ENCODE measurements at regions not wholly inside any gene's neighbourhood (a gene's known extent, or its start where the extent isn't known, plus 50 kb on each side); places are given as distances from the start of the nearest gene placed in this dataset.

DNA sequence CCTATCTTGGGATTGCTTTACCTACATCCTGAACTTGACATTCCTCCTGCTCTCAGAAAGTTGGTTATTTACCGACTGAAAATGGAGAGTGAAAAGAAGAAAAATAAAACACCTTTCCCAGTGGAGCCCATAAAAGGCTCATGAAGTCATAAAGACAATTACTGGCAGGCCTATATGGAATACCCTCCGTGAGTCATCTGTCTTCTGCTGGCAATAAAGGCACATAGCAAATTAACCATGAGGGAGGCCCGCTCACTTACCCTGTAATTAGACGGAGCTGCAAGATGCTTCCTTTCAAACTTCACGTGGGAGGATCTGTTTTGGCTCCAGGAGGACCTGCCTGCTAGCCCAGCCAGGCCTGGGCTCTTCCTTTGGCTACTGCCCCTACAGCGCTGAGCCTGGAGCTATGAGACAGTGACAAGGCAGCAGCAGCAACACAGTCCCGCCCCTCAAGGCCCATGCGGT lies 540.4 kb downstream of the BUD13 start:
- H3K4me3 ChIP-seq (ENCODE audit: low read depth, low read length), result no peak overlapping the region
- TF ChIP-seq, protein P1, sequence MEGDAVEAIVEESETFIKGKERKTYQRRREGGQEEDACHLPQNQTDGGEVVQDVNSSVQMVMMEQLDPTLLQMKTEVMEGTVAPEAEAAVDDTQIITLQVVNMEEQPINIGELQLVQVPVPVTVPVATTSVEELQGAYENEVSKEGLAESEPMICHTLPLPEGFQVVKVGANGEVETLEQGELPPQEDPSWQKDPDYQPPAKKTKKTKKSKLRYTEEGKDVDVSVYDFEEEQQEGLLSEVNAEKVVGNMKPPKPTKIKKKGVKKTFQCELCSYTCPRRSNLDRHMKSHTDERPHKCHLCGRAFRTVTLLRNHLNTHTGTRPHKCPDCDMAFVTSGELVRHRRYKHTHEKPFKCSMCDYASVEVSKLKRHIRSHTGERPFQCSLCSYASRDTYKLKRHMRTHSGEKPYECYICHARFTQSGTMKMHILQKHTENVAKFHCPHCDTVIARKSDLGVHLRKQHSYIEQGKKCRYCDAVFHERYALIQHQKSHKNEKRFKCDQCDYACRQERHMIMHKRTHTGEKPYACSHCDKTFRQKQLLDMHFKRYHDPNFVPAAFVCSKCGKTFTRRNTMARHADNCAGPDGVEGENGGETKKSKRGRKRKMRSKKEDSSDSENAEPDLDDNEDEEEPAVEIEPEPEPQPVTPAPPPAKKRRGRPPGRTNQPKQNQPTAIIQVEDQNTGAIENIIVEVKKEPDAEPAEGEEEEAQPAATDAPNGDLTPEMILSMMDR (IDR thresholded peaks at IDR 0.05; ENCODE audit: low read depth, low read length, missing control alignments), result no peak
- no peak for DNase-seq (ENCODE audit: low read depth)
- in situ Hi-C loops (cut with HindIII; ENCODE audit: low sequenced_read_pairs), result no loop called here

DNA sequence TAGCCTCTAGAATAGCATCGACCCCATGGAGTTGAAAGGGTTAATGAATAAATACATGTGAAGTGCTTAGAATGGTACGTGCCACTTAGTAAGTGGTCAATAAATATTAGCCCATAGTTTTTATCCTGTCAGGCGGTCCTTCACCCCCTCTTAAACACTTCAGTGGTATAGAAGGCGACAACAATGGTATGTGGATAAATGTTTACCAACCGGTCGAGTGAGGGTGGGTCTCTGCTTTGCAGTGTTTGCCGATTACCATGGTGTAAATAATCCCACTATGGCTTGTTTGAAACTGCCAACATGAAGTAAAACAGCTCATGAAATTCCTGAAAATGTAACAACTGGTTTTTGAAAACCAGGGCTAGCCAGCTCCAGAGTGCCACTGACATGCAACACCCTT lies 541.2 kb downstream of the BUD13 start:
- H3K4me3 ChIP-seq (ENCODE audit: low read depth, low read length), result no peak overlapping the region
- TF ChIP-seq, protein P1 (IDR thresholded peaks at IDR 0.05; ENCODE audit: low read depth, low read length, missing control alignments), result no peak
- in situ Hi-C loops (cut with HindIII; ENCODE audit: low sequenced_read_pairs), result no loop called here
- no peak for DNase-seq (ENCODE audit: low read depth)

DNA sequence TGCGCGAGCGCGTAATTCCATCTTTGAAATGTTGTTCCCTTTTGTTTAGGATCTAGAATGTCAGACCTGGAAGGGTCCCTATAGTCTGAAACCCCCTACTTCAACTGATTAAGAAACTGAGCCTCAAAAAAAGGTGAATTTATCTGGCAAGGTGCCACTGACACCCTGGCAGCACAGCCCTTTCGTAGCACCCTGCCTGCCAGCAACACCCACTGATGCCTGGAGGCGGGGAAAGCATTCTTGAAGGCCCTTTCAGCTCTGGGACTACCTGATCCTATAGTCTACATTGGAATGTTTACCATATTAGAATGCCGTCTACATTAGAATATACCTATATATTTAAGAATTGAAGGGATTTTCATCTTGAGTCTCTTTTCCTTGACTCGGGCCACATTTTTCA lies 542.3 kb downstream of the BUD13 start:
- TF ChIP-seq, protein P1 (IDR thresholded peaks at IDR 0.05; ENCODE audit: low read depth, low read length, missing control alignments), result no peak
- in situ Hi-C loops (cut with HindIII; ENCODE audit: low sequenced_read_pairs), result no loop called here

DNA sequence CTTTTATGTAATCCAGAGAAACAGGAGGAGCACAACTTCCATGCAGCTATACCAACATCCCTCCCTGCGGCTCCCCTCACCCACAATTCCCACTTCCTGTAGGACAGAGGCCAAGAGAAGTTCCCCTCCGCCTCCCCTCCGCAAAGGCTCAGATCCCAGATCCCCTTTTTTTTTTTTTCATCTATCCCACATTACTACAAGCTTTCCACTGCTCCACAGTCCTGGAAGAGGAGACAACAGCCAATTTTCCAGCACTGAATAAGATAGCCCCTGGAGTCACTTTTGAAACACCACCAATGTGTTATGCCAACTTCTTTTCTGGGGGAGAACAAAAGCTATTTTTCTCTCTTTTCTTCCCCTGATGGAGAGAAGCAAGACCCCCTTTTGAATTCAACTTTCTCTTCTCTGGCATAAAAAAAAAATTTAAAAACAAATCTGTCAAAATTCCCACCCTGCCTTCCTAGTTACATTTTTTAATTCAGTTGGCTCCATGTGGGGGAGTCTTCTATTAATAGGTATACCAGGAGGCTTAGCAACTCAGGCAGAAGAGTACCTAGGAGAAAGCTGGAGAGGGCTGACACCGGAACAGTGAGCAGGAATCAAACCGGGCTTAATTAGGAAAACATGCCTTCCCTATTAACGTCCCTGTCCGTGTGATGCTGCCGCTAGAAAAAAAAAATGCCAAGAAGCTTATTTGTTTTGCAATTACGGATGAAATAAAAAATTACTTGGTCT lies 543.4 kb downstream of the BUD13 start:
- no peak for DNase-seq (ENCODE audit: low read depth)
- TF ChIP-seq, protein P1 (IDR thresholded peaks at IDR 0.05; ENCODE audit: low read depth, low read length, missing control alignments), result no peak
- in situ Hi-C loops (cut with HindIII; ENCODE audit: low sequenced_read_pairs), result no loop called here
- no peak overlapping the region for H3K4me3 ChIP-seq (ENCODE audit: low read depth, low read length)

More for the DNA sequence above, 542.3 kb downstream of the BUD13 start:
- DNase-seq (ENCODE audit: low read depth), result no peak
- H3K4me3 ChIP-seq (ENCODE audit: low read depth, low read length), result no peak overlapping the region

DNA sequence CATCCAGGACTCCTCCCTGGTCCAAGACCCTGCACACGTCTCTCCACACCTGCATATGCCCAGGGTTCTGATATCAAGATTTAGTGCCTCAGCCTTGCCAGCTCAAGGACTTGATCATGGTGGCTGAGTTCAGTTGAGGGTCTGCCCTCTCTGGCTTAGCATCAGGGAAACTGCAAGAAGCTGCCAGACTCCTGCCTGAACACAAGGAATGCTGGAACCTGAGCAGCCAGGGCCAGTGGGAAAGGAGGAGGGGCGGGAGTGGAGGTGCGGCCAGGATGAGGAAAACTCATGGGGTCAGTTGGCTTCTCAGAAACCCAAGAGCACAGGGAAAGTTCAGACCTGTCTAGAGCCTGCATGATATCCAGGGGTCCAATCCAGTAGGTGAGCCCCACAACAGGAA lies 546.1 kb downstream of the BUD13 start:
- in situ Hi-C loops (cut with HindIII; ENCODE audit: low sequenced_read_pairs), result no loop called here
- TF ChIP-seq, protein P1 (IDR thresholded peaks at IDR 0.05; ENCODE audit: low read depth, low read length, missing control alignments), result no peak
- DNase-seq (ENCODE audit: low read depth), result no peak
- H3K4me3 ChIP-seq (ENCODE audit: low read depth, low read length), result no peak overlapping the region

DNA sequence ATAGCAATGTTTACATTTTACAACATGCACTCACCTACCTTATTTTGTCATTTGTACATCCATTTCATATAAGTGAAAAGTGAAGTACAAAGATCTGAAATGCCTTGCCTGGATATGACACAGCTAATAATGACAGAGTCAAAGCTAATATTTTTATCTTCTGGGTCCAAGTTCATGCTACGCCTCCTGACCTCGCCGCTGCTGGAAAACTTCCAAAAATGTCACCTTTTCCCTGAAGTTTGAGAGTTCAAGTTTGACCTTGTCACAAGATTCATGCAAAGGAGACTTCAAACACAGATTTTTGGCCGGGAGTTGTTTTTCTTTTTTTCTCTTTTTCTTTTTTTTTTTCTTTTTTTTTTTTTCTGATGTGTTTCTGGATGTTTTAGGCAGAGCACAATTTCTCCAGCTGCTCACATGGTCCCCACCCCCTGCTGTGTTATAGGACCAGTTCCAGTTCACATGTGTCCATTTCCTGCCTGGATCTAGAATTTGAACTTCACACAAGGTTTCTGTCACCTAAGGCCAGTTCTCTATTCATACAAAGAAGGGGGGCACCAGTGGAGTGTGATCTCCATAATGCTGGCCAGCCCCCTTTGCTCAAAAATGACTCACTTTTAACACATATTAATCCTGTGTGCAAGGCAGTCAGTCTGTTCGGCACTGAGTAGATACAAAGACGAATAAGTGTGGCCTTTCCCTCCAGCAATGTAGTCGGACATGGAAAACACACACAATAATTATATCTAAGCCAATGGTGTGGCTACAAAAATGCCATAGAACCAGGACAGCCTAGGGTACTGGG lies 546.8 kb downstream of the BUD13 start:
- no peak overlapping the region for H3K4me3 ChIP-seq (ENCODE audit: low read depth, low read length)
- in situ Hi-C loops (cut with HindIII; ENCODE audit: low sequenced_read_pairs), result no loop called here
- TF ChIP-seq, protein P1 (IDR thresholded peaks at IDR 0.05; ENCODE audit: low read depth, low read length, missing control alignments), result no peak
- DNase-seq (ENCODE audit: low read depth), result no peak
